ENCODE measurements at regions not wholly inside any gene's neighbourhood (a gene's known extent, or its start where the extent isn't known, plus 50 kb on each side); places are given as distances from the start of the nearest gene placed in this dataset.
A peak's percentile ranks its signal among the peaks of the same experiment; 100 is the strongest.
"Not testable (repeated sequence)": the region's sequence is repeated elsewhere in the genome, so short reads cannot be mapped to it uniquely, and the experiment has no call there.

GRCh38 chrX:132302687-132303086, 83.4 kb upstream of the RAP2C start:
- not testable (repeated sequence) for DNase-seq

- DNase-seq = no peak
Measured at GRCh38 chrX:132294776-132295495, 75.7 kb upstream of the RAP2C start.

- no peak for DNase-seq
Measured at GRCh38 chrX:132294192-132294591, 74.9 kb upstream of the RAP2C start.

- peak; percentile 30 to 51 for DNase-seq
Measured at GRCh38 chrX:132292793-132293192, 73.5 kb upstream of the RAP2C start.

GRCh38 chrX:132277953-132278614, 58.8 kb upstream of the RAP2C start:
- no peak for DNase-seq

- no peak for DNase-seq
Measured at GRCh38 chrX:132272826-132273225, 53.6 kb upstream of the RAP2C start.

GRCh38 chrX:132271311-132271778, 52.1 kb upstream of the RAP2C start:
- DNase-seq = no peak

GRCh38 chrX:132270699-132271098, 51.5 kb upstream of the RAP2C start:
- DNase-seq = no peak

- no peak for DNase-seq
Measured at GRCh38 chrX:132270021-132270420, 50.8 kb upstream of the RAP2C start.
